HG03139 (cell line): ENCODE measurements at regions not wholly inside any gene's neighbourhood (a gene's known extent, or its start where the extent isn't known, plus 50 kb on each side); places are given as distances from the start of the nearest gene placed in this dataset.

Experiments used
- ATAC-seq: cut with Tn5 transposase; IDR thresholded peaks from one replicate; pipeline ENCODE4 v1.9.1; 2021; ENCODE audit not compliant: unreplicated experiment

DNA sequence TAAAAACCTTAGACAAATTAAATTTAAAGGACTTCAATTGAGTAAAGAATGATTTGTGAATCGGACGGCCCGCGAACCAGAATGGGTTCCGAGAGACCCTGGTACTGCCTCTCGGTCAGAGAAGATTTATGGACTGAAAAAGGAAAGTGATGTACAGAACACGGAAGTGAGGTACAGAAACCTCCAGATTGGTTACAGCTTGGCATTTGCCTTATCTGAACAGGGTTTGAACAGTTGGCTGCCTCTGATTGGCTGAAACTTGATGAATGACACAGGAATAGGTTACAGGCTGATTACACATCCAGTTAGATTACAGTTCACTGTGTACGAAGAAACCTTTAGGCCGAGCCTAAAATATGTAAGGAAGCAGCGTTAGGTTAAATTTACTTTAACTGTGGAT, 156.5 kb upstream of the EGFLAM start:
- ATAC-seq, result no peak

DNA sequence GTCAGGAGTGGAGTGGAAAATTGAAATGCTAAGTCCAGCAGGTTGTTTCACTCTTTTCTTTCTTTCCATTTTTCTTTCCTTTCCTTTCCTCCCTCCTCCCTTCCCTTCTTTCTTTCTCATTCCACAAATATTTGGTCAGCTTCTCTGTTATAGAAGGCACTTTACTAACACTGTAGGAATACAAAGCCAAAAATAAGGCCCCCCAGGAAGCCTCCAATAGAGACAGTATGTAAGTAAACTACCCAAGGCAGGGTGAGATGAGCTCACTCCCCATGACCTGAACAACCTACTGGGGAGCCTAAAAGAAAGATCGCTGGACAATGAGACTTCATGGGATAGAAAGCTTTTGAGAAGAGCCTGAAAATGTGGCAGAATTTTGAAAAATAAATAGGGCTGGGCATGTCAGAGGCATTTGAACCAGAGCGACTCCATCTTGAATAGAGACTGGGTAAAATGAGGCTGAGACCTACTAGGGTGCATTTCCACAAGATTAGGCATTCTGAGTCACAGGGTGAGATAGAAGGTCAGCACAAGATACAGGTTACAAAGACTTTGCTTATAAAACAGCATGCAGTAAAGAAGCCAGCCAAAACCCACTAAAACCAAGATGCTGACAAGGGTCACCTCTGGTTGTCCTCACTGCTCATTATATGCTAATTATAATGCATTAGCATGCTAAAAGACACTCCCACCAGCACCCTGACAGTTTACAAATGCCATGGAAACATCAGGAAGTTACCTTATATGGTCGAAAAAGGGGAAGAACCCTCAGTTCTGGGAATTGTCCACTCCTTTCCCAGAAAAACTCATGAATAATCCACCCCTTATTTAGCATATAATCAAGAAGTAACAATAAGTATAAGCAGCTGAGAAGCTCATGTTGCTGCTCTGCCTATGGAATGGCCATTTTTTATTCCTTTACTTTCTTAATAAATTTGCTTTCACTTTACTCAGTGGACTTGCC, 158.9 kb upstream of the EGFLAM start:
- no peak for ATAC-seq

DNA sequence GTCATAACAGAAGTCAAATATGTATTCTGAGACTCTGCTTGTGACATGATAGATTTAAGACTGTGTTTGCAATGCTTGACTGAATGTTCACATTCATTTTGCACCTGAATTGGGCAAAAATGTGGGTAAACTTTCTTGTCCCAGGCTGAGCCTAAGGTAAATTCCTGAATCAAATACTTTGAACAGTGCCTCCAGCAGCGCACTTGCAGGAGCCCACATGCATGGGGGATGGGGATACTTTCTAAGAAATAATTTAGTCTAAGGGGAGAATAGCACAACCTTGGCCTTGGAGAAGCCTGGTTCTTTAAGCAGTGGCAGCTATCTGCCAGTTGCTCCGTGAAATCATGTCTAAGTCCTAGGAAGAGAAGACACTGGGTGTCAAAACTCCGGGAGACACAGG, 163.5 kb upstream of the EGFLAM start:
- ATAC-seq, result no peak

DNA sequence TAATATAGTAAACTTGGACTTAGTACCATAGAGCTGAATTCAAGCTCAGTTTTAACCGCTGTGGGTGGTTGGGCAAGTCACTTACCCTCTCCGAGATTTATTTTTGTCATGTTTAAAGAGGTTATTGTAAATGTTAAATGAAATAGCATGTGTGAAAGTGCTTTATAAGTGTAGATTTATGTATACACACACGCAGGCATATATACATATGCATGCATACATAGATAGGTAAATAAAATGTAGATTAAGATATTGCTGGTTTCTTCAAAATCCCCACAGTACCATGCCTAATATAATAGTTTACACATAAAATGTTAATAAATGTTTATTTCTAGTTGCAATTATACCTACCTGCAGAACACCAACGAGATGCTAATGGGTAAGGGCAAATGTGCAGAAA, 164.5 kb upstream of the EGFLAM start:
- ATAC-seq, result no peak

DNA sequence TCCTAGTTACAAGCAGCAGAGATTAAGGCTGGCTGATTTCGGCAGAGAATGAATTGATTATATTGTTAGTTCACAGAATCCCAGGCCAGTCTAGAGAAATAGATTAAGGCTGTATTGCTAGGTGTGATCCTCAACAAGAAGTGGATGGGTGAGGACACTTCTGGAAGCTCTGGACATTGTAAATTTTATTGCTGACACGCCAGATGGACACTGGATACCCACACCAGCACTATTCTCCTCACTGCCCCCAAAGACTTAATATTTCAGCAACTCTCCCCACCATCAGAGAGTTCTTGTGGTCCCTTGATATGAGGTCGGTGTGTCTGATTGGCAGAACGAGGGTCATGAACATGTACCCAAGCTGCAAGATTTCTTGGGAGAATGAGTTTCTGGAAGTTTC, 171.6 kb upstream of the EGFLAM start:
- no peak for ATAC-seq

DNA sequence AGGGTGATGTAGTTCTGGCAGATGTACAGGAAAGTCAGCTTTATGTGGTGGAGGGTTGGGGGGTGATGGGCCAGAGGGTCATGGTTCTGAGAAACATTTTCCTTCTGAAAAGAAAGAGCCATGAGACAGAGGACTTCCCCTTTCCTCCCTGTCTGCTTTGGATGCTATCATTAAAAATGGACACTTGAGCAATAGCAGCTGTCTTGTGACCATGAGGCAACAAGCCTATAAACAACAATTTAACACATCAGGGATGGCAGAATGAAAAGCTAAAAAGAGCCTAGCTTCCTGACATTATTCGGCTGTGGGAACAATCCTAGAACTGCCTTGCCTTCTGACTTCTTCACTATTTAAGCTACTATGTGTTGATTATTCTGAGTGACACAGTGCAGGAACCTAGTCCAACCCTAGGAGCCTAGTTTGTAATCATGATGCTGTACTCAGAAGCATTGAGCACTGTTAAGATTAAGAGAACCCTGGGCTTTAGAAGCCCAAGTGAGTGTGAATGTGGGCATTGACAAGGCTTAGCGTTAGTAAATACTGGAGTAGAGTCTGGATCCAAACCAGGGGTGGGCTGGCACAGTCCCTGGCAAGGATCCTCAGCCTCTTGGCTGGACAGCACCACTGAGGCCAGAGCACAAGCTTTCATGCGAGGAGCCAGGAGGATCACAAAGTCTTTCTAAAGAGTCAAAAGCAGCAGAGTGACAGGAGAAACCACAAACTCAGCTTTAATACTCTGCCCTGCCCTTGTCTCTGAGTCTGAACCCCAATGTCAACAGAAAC, 178.5 kb upstream of the EGFLAM start:
- no peak for ATAC-seq

DNA sequence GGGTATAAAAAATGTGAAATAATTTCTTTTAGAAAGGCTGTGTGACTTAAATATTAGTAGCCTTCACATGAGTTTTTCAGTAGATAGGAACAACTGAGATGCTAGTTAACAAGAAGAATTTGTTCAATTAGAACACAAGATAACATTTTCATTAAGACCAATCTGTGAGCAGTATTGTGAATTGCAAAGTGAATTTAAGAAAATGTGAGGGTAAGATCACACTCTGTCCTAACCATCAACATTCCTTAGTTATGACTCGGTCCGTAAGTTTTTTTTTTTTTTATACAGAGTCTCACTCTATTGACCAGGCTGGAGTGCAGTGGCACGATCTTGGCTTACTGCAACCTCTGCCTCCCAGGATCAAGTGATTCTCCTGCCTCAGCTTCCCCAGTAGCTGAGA, 180.2 kb upstream of the EGFLAM start:
- ATAC-seq, result no peak

DNA sequence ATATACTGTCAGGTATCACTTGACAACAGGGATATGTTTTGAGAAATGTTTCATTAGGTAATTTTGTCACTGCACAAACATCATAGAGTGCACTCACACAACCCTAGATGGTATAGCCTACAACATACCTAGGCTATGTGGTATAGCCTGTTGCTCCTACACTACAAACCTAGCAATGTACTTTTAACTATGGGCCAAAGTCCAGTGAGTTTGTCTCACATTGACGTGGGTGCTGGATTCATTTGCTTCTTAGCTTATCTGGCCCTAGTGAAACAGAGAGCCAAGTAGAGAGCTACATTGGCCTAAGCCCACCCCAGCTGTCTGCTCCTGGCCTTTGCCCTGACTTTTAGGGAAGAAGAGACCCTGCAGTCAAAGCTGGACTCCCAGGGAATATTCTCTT, 180.7 kb upstream of the EGFLAM start:
- no peak for ATAC-seq

DNA sequence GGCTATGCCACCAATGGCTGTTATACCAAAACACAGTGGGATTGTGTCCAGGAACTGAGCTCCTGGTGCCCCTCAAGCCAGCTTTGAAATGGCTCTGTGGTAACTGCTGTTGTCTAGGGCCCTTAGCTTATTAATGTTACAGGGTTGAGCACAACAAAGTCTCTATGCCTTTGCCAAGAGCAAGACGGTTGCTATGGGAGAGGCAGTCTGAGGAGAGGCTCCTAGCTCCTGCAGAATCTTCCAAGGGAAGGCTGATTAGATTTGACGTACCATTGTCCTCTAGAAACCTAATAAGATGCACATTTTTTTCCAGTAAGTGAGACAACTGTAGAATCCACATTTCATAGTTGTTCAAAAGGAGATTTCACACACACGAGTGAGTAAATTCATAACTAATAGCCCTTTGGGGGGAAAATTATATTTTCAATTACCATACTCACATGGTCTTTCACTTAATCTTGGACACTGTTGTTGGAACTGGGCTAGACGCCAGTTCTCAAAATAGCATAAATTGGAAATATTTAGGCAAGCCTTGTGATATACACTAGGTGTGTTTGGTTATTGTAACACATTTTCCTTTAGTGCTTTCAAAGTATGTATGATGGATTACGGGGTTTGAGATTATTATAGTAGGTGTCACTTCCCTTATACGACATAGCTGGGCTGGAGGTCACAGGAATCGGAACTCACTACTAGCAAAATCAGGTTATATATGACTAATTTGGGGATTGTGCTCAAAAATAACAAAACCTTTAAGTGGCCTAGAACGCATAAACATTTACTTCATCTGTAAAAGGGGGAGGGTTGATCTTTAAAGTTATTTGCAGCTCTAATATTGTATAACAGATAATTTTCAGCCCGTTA, 186.3 kb upstream of the EGFLAM start:
- no peak for ATAC-seq

DNA sequence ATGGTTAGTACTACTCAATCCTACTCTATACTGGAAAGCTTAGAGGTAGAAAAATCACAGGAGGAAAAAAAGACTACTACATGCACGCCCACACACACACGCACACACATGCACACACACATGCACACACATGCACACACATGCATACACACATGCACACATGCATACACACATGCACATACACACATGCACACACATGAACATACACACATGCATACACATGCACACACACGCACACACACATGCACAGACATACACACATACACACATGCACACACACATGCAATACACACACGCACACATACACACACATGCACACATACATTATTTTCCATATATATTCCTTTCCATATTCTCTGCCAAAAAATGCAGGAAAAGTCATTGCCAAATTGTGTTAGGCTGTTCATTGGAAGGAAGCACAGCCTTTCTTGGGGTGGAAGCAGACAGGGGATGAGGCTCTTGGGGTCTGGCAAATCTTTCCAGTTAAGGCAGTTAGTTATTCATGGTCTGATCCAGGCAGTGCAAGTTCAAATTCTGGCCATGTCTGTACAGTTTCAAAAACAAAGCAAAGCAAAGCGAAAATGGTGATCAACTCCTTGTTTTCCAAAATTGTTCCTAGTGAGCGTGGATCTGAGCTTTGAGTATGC, 187.9 kb upstream of the EGFLAM start:
- no peak for ATAC-seq

DNA sequence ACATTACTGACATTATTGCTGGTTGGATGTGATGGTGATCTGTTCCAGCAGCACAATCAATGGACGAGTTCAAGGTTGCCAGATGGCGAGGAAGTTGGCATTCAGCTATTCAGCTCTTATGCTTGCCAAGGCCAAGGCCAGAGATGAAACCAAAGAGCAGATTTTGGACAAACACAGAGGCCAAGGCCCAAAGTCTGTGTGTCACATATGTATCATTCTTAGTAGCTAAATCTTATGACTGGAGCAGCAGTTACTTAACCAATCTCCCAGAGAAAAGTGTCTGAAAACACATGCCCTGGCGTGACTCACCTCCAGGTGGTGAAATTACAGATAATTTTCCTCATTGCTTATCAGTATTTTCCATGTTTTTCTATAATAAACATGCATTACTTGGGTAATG, 189.0 kb upstream of the EGFLAM start:
- ATAC-seq, result no peak

DNA sequence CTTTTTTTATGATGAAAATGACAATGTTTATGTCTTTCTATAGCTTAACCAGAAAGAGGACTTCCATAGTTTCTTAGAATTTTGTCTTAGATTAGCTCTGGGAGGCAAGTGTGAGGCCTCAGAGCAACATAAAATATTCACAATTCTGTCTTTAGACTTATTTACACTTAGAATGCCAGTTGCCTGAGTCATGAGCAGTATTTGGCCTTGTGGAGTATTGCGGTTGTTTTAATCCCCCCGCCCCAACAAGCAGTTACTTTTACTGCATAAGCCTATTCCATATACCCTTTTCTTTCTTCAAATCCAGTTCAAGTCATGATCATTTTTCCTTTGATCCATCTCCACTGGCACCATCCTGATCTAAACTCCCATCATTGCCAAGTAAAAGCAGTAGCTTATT, 198.0 kb upstream of the EGFLAM start:
- ATAC-seq, result no peak

DNA sequence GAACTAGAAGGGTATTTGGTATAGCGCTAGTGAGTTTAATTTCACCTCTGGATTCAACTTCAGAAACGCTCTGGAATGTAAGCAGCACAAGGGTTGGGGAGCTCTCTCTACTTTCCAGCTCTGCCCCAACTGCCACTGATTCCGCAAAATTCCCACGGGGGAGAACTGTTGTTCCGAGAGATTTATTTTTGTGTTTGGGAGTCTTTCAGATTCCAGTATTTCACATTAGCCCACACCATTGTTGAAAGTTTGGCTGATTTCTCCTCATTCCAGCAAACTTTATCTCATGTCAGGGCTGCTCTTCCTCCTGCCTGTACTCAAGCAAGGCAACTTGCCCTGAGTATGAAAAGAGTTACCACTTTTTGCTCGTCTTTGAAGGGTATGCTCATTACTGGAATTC, 198.5 kb upstream of the EGFLAM start:
- ATAC-seq, result no peak

DNA sequence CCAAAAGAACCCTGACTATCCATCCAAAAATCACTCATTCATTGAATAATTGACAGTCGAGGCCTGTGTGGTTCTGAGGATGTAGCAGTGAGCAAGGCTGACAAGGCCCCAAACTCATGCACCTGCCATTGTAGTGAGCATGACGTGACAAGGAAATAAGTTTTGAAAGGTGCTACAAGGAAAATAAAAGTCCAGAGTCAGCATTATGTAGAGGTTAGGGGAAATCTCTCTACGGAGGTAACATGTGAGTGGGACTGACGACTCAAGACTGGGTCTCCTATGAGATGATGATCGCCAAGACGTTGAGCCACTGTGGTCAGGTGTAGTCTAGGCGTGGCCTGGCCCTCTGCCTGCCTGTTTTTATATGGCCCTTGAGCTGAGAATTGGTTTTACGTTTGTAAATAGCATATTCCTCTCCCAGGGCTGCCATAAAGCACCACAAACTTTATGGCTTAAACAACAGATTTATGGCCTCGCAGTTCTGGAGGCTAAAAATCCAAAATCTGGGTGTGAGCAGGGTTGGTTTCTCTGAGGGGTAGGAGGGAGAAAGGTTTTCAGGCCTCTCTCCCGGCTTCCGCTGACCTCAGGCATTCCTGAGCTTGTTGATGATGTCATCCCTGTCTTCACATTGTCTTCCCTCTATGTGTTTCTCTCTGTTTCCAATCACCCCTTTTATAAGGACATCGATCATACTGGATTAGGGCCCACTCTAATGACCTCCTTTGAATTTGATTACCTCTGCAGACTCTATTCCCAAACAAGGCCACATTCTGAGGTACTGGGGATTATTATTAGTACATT, 206.4 kb upstream of the EGFLAM start:
- ATAC-seq, result no peak

DNA sequence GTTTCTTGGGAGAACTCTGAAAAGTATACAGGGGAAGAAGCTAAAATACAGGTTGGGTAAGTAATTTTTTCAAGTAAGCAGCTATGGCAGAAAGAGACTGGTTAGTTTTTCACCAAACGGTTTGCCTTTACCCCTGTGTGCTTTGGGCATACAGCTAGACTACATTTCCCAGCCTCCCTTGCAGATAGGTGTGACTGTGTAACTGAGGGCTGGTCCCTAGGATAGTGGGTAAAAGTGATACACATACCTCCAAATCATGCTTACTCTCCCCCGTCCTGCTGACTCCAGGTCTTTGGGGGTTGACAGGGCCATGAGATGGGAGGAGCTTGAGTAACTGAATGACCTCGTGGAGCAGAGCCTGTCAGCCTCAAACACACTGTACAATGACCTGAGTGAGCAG, 208.6 kb upstream of the GDNF start:
- no peak for ATAC-seq

DNA sequence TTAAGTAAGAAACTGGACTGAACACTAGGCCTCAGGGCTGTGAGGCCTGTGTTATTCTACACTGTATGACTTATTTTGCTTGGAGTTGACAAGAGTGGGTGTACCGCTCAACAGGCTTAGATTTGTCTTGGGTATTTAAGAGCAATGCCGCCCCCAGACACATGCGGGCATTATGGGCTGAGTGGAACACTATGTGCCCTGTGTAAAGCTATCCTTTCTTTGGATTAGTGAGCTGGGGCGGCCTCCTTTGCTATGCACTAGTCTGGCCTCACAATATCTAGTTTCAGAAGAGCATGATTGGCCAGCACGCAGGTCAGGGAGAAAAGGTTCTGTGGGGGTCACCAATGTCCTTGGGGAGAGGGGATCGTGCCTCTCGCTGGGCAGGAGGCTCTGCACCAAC, 206.3 kb upstream of the GDNF start:
- no peak for ATAC-seq

DNA sequence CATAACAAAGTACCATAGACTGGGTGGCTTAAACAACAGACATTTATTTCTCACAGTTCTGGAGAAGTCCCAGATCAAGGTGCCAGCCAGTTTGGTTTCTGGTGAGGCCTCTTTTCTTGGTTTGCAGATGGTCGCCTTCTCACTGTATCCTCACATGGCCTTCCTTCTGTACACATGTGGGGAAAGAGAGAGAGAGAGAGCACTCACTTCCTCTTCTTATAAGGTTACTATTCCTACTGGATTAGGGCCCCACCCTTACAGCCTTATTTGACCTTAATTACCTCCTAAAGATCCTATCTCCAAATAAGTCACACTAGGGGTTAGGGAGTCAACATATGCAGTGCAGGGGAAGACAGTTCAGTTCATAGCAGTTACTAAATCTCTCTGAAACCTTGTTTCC, 205.6 kb upstream of the GDNF start:
- no peak for ATAC-seq

DNA sequence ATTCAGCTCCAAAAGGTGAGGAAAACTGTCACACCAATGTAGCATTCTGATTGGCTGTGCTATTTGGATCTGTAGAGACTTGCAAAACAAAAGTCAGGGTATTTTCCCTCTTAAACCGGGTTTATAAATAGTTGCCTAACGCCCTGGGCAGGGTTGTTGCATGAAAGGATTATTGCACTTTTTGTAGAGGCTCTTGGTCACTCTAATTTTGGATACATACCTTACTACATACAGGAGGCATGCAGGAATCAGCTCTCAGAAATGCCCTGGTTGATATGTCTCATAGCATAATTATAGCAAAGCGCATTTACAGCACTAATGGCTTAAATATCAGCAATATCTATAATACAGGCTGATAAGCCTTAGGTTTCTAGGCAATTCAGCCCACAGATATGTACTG, 200.0 kb upstream of the GDNF start:
- no peak for ATAC-seq

DNA sequence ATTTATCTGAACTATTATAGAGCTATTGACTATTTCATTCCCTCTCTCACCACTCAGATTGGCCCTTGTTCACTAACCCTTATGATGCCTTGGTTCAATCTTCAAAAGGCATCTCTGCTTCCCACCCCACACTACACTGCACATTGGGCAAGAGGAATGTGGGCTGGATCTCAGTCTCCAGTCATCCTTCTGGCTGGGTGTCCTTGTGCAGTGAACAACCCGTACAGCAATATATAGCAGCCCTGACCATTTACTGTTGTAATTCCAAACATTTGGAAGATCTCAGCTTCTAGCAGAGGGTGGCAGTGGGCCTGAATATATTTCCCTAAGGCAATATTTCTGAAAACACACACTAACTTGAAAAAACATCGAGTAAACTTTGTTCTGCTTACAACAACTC, 199.2 kb upstream of the GDNF start:
- ATAC-seq, result no peak

DNA sequence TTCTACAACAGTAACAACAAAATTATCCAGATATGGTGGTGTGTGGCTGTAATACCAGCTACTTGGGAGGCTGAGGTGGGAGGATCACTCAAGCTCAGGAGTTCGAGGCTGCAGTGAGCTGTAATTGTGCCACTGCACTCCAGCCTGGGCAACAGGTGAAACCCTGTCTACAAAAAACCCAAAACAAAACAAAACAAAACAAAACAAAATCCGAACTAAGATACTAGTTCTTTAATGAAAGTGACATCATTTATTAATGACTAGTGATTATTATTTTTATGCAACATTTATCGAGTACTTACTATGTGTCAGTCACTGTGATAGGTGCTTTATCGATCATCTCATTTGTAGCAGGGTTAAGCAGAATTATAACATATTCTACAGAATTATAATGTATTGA, 196.9 kb upstream of the GDNF start:
- ATAC-seq, result no peak
